Ovary (tissue), 7 donors: ENCODE measurements at regions not wholly inside any gene's neighbourhood (a gene's known extent, or its start where the extent isn't known, plus 50 kb on each side); places are given as distances from the start of the nearest gene placed in this dataset.

Source experiments
- DNase-seq, 5 donors: peaks; one replicate each; pipeline ENCODE4 v3.0.0-alpha.2; 2019 to 2020
- H3K27ac ChIP-seq, 2 donors: fragments of 200-600 bp; one replicate each; pipeline versions ENCODE4 v1.5.1 to v1.8.0; 2019 to 2022
- H3K27me3 ChIP-seq: fragments of 200-600 bp; one replicate; pipeline ENCODE4 v1.8.0; 2022
- H3K36me3 ChIP-seq: fragments of 200-600 bp; sonication (generic); one replicate; pipeline ENCODE4 v1.5.1; 2019
- H3K4me1 ChIP-seq: one replicate; pipeline ENCODE4 v1.8.1; 2013; ENCODE audit warnings: mild to moderate bottlenecking, moderate library complexity; ENCODE audit not compliant: insufficient read depth
- H3K4me3 ChIP-seq: fragments of 200-600 bp; sonication (generic); one replicate; pipeline ENCODE4 v1.5.1; 2017
- H3K9me3 ChIP-seq, 2 donors: fragments of 200-600 bp in 1 of 2; sonication (generic) in 1 of 2; one replicate each; pipeline versions ENCODE4 v1.5.1 to v1.8.1; 2013 to 2019; ENCODE audit warnings: mild to moderate bottlenecking in 1 of 2, moderate library complexity in 1 of 2
- EP300 ChIP-seq: sonication (generic); formaldehyde crosslinking; IDR thresholded peaks from one replicate; pipeline ENCODE4 v1.6.1; 2017; ENCODE audit warnings: antibody characterized with exemption
- POLR2A ChIP-seq: fragments of 450-650 bp; IDR thresholded peaks from one replicate; pipeline ENCODE4 v1.6.1; 2017; ENCODE audit warnings: antibody characterized with exemption, mild to moderate bottlenecking, moderate library complexity
- WGBS, 3 donors: extraction: QIAGEN DNeasy Blood & Tissue Kit in 1 of 3; methylation state at CpG; one replicate each; pipeline versions ENCODE4 v1.1.5 to v1.1.7; 2013 to 2017; 5-methylcytosine and 5-hydroxymethylcytosine counted together
- intact Hi-C, 4 donors: fragments of 100-400 bp; cut with DNase I; formaldehyde crosslinking; loops; one replicate each; pipeline versions ENCODE4 v1.11.0 to v1.15.1; 2022 to 2023
- TF ChIP-seq, protein P1 (sequence below), 3 donors: fragments of 450-650 bp in 2 of 3; fragments of 200-600 bp in 1 of 3; IDR thresholded peaks; one replicate each; pipeline versions ENCODE4 v1.5.1 to v1.8.0; 2016 to 2022; ENCODE audit warnings: antibody characterized with exemption in 3 of 3, mild to moderate bottlenecking in 1 of 3
- donor health status: DM: no; HTN: no; CAD: no; lungs with moderate emphysema.
- donor health status: DM: no; HTN: no; CAD: no.
- donor health status: Bipolar disorder and iron deficiency.
- donor health status: DM: no; HTN: no; CAD: no.
- donor health status: DM: yes; HTN: yes; CAD: no.

DNA sequence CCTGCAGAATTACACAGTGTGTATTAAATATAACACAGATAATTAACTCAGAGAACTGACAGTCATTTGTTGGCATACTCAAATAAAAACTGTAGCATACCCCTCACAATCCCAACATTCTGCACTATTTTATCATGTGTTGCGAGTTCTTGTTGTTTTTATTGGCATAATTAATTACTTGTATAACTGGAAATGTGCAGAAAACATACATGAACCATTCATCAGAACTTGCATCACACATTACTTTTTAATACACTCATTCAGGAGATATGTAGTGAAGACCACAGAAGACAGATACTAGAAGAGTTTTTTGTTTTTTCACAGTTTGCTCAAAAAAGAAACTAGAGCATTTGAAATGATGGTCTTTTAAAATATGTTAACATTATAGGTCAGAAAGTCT, 74.6 kb upstream of the NEIL3 start:
- Histone ChIP-seq H3K27ac (no peak overlapping the region), H3K4me1 (no peaks in the 10 kb centered on the region), H3K4me3 (no peak overlapping the region), H3K27me3 (no peaks in the 10 kb centered on the region), H3K36me3 (no peaks in the 10 kb centered on the region), H3K9me3 (no peaks in the 10 kb centered on the region)
- WGBS, 3 donors: 74 to 78% (median 76%) methylated on average over 1 of the region's 1 CpG
- intact Hi-C loops: no loop called here
- TF ChIP-seq POLR2A (no peak), EP300 (no peak)
- TF ChIP-seq, protein P1, sequence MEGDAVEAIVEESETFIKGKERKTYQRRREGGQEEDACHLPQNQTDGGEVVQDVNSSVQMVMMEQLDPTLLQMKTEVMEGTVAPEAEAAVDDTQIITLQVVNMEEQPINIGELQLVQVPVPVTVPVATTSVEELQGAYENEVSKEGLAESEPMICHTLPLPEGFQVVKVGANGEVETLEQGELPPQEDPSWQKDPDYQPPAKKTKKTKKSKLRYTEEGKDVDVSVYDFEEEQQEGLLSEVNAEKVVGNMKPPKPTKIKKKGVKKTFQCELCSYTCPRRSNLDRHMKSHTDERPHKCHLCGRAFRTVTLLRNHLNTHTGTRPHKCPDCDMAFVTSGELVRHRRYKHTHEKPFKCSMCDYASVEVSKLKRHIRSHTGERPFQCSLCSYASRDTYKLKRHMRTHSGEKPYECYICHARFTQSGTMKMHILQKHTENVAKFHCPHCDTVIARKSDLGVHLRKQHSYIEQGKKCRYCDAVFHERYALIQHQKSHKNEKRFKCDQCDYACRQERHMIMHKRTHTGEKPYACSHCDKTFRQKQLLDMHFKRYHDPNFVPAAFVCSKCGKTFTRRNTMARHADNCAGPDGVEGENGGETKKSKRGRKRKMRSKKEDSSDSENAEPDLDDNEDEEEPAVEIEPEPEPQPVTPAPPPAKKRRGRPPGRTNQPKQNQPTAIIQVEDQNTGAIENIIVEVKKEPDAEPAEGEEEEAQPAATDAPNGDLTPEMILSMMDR (IDR thresholded peaks at IDR 0.05): no peak
- no peak for DNase-seq

GRCh38 chr4:177236886-177237285, 72.8 kb upstream of the NEIL3 start:
- Histone ChIP-seq H3K36me3 (no peaks in the 10 kb centered on the region), H3K4me1 (no peaks in the 10 kb centered on the region), H3K27me3 (no peaks in the 10 kb centered on the region), H3K4me3 (no peak overlapping the region), H3K27ac (no peak overlapping the region), H3K9me3 (no peaks in the 10 kb centered on the region)
- DNase-seq: no peak
- WGBS, 3 donors: 89 to 99% (median 92%) methylated on average over 4 of the region's 4 CpGs
- intact Hi-C loops: no loop called here
- TF ChIP-seq, protein P1 (IDR thresholded peaks at IDR 0.05): no peak
- TF ChIP-seq EP300 (no peak), POLR2A (no peak)

GRCh38 chr4:177237291-177237690, 72.4 kb upstream of the NEIL3 start:
- no peaks in the 10 kb centered on the region for H3K27me3 ChIP-seq
- intact Hi-C loops: no loop called here

GRCh38 chr4:177239477-177239876, 70.2 kb upstream of the NEIL3 start:
- no peak for DNase-seq
- TF ChIP-seq, protein P1 (IDR thresholded peaks at IDR 0.05): no peak
- TF ChIP-seq EP300 (no peak), POLR2A (no peak)
- 11 to 25% (median 18%) methylated on average over 1 of the region's 1 CpG for WGBS, 3 donors
- Histone ChIP-seq H3K27ac (no peak overlapping the region), H3K9me3 (no peaks in the 10 kb centered on the region), H3K27me3 (no peaks in the 10 kb centered on the region), H3K36me3 (no peaks in the 10 kb centered on the region), H3K4me3 (no peak overlapping the region), H3K4me1 (no peaks in the 10 kb centered on the region)
- intact Hi-C loops: no loop called here

More at GRCh38 chr4:177237291-177237690, 72.4 kb upstream of the NEIL3 start:
- DNase-seq: no peak
- Histone ChIP-seq H3K4me3 (no peak overlapping the region), H3K9me3 (no peaks in the 10 kb centered on the region), H3K36me3 (no peaks in the 10 kb centered on the region), H3K27ac (no peak overlapping the region), H3K4me1 (no peaks in the 10 kb centered on the region)
- TF ChIP-seq, protein P1 (IDR thresholded peaks at IDR 0.05): no peak
- no peak for TF ChIP-seq POLR2A
- TF ChIP-seq EP300: no peak
- WGBS, 3 donors: 79 to 85% (median 84%) methylated on average over 2 of the region's 2 CpGs

- Histone ChIP-seq H3K4me1 (no peaks in the 10 kb centered on the region), H3K9me3 (no peaks in the 10 kb centered on the region), H3K27ac (no peak overlapping the region), H3K36me3 (no peaks in the 10 kb centered on the region), H3K4me3 (no peak overlapping the region), H3K27me3 (no peaks in the 10 kb centered on the region)
- no peak for DNase-seq
- intact Hi-C loops: no loop called here
- TF ChIP-seq EP300 (no peak), POLR2A (no peak)
- TF ChIP-seq, protein P1 (IDR thresholded peaks at IDR 0.05): no peak
Observed at GRCh38 chr4:177239878-177240277, 69.8 kb upstream of the NEIL3 start.
